H1 (cell line): ENCODE measurements at regions not wholly inside any gene's neighbourhood (a gene's known extent, or its start where the extent isn't known, plus 50 kb on each side); places are given as distances from the start of the nearest gene placed in this dataset.

Source experiments
- CTCF ChIA-PET: fragments of 300-600 bp; sonication (Branson Sonifier 250); formaldehyde crosslinking; loops from one replicate; lab custom pipeline; 2021; ENCODE audit not compliant: partially characterized antibody; lab: Charles Lee
- POLR2A ChIA-PET: fragments of 300-600 bp; sonication (Branson Sonifier 250); formaldehyde crosslinking; loops from one replicate; lab custom pipeline; 2021; ENCODE audit warnings: inconsistent platforms; ENCODE audit not compliant: partially characterized antibody; lab: Charles Lee
- DNase-seq, 2 experiments: peaks; one replicate each; pipeline versions ENCODE4 v3.0.0 to v3.0.0-alpha.2; 2010 to 2022; ENCODE audit warnings: low spot score in 2 of 2, low read depth in 1 of 2, mixed read lengths in 1 of 2
- FAIRE-seq: peaks from 2 replicates; lab custom pipeline; 2011; peaks lifted over from hg19 to GRCh38; lab: Jason Lieb, UNC
- H2AFZ ChIP-seq: 2 replicates; pipeline ENCODE4 v1.8.1; 2012; ENCODE audit warnings: low read length, inconsistent platforms
- H2AK5ac ChIP-seq: 2 replicates; pipeline ENCODE4 v1.6.1; 2013; ENCODE audit warnings: low read depth, low read length
- H2BK120ac ChIP-seq: replicated peaks from 2 replicates; pipeline ENCODE3; 2013; ENCODE audit warnings: low read depth, low read length, inconsistent platforms
- H2BK12ac ChIP-seq: 2 replicates; pipeline ENCODE4 v1.6.1; 2013; ENCODE audit warnings: low read depth, low read length
- H2BK15ac ChIP-seq: 2 replicates; pipeline ENCODE4 v1.6.1; 2013; ENCODE audit warnings: low read length
- H2BK20ac ChIP-seq: 2 replicates; pipeline ENCODE4 v1.6.1; 2013; ENCODE audit warnings: low read length
- H2BK5ac ChIP-seq: 2 replicates; pipeline ENCODE4 v1.6.1; 2013; ENCODE audit warnings: low read depth, low read length
- H3K14ac ChIP-seq: 2 replicates; pipeline ENCODE4 v1.6.1; 2013; ENCODE audit warnings: inconsistent platforms; ENCODE audit not compliant: insufficient read length
- H3K18ac ChIP-seq: 2 replicates; pipeline ENCODE4 v1.6.1; 2013; ENCODE audit warnings: low read length; ENCODE audit errors: extremely low read depth
- H3K23ac ChIP-seq: 2 replicates; pipeline ENCODE4 v1.6.1; 2013; ENCODE audit warnings: inconsistent platforms; ENCODE audit not compliant: insufficient read length
- H3K23me2 ChIP-seq: 2 replicates; pipeline ENCODE4 v1.6.1; 2013; ENCODE audit warnings: low read depth, low read length
- H3K27ac ChIP-seq: 2 replicates; pipeline ENCODE4 v1.6.1; 2011; ENCODE audit warnings: low read depth, low read length, inconsistent platforms
- H3K27me3 ChIP-seq, 4 experiments: replicated peaks in 1 of 4; 1 replicate in 1 of 4; 2 replicates in 3 of 4; pipeline versions ENCODE4 v1.6.1 to v1.8.1; 2011 to 2013; ENCODE audit warnings: low read length in 3 of 4, mild to moderate bottlenecking in 3 of 4, inconsistent platforms in 2 of 4, mixed read lengths in 2 of 4, moderate library complexity in 1 of 4; ENCODE audit not compliant: control insufficient read depth in 3 of 4, insufficient read depth in 3 of 4; ENCODE audit errors: extremely low read depth in 1 of 4
- H3K36me3 ChIP-seq, 4 experiments: 2 replicates each; pipeline versions ENCODE4 v1.6.1 to v1.8.1; 2011 to 2013; ENCODE audit warnings: mild to moderate bottlenecking in 4 of 4, low read length in 3 of 4, moderate library complexity in 2 of 4, control low read depth in 1 of 4, inconsistent platforms in 1 of 4; ENCODE audit not compliant: insufficient read depth in 4 of 4, control insufficient read depth in 2 of 4
- H3K4ac ChIP-seq: replicated peaks from 2 replicates; pipeline ENCODE3; 2013; ENCODE audit warnings: low read length, low read depth, mixed read lengths, inconsistent platforms; ENCODE audit not compliant: insufficient read length
- H3K4me1 ChIP-seq, 4 experiments: replicated peaks in 1 of 4; 1 replicate in 1 of 4; 2 replicates in 3 of 4; pipeline versions ENCODE4 v1.6.1 to v1.8.1; 2011 to 2013; ENCODE audit warnings: low read length in 3 of 4, inconsistent platforms in 2 of 4, mixed read lengths in 1 of 4; ENCODE audit not compliant: insufficient read depth in 4 of 4, control insufficient read depth in 3 of 4
- H3K4me2 ChIP-seq, 2 experiments: 2 replicates each; pipeline versions ENCODE4 v1.6.1 to v1.8.1; 2011 to 2013; ENCODE audit warnings: low read depth in 2 of 2, low read length in 2 of 2, control low read depth in 1 of 2, inconsistent platforms in 1 of 2, mild to moderate bottlenecking in 1 of 2; ENCODE audit not compliant: insufficient read depth in 1 of 2
- H3K4me3 ChIP-seq, 4 experiments: fragments of 200-600, 300-600 bp in 1 of 4; sonication (generic), shearing (Covaris generic), sonication (Bioruptor Twin) in 1 of 4; 2 replicates each; pipeline versions ENCODE4 v1.5.1 to v1.8.1; 2011 to 2016; ENCODE audit warnings: low read length in 4 of 4, low read depth in 3 of 4, control low read depth in 2 of 4, inconsistent platforms in 2 of 4, mild to moderate bottlenecking in 2 of 4, mixed read lengths in 1 of 4, moderate library complexity in 1 of 4; ENCODE audit not compliant: insufficient read depth in 2 of 4; ENCODE audit errors: extremely low read depth in 1 of 4
- H3K56ac ChIP-seq: replicated peaks from 2 replicates; pipeline ENCODE3; 2013; ENCODE audit warnings: low read depth, mild to moderate bottlenecking, mixed read lengths, low read length, inconsistent platforms; ENCODE audit not compliant: insufficient read length
- H3K79me1 ChIP-seq: 2 replicates; pipeline ENCODE4 v1.6.1; 2013; ENCODE audit warnings: low read depth, low read length, control low read depth
- H3K79me2 ChIP-seq, 2 experiments: 2 replicates each; pipeline versions ENCODE4 v1.6.1 to v1.8.1; 2012 to 2013; ENCODE audit warnings: low read length in 2 of 2, mild to moderate bottlenecking in 2 of 2, inconsistent platforms in 1 of 2; ENCODE audit not compliant: insufficient read depth in 2 of 2, control insufficient read depth in 1 of 2
- H3K9ac ChIP-seq, 4 experiments: replicated peaks in 1 of 4; 1 replicate in 1 of 4; 2 replicates in 3 of 4; pipeline versions ENCODE4 v1.6.1 to v1.8.1; 2011 to 2013; ENCODE audit warnings: low read depth in 3 of 4, low read length in 3 of 4, control low read depth in 2 of 4, mild to moderate bottlenecking in 2 of 4, moderate library complexity in 2 of 4, inconsistent platforms in 1 of 4; ENCODE audit errors: extremely low read depth in 1 of 4
- H3K9me3 ChIP-seq, 2 experiments: 2 replicates each; pipeline versions ENCODE4 v1.6.1 to v1.8.1; 2012 to 2013; ENCODE audit warnings: mild to moderate bottlenecking in 2 of 2, moderate library complexity in 2 of 2, control low read depth in 1 of 2, inconsistent platforms in 1 of 2, low read depth in 1 of 2, low read length in 1 of 2, mixed read lengths in 1 of 2; ENCODE audit not compliant: insufficient read depth in 2 of 2
- H4K20me1 ChIP-seq, 2 experiments: replicated peaks in 1 of 2; 2 replicates each; pipeline versions ENCODE3 to v1.8.1; 2011 to 2013; ENCODE audit warnings: inconsistent platforms in 2 of 2, low read length in 2 of 2, mild to moderate bottlenecking in 1 of 2; ENCODE audit not compliant: insufficient read depth in 2 of 2, control insufficient read depth in 1 of 2
- H4K5ac ChIP-seq: 2 replicates; pipeline ENCODE4 v1.6.1; 2013; ENCODE audit warnings: low read length, low read depth, mixed read lengths, inconsistent platforms; ENCODE audit not compliant: insufficient read length
- H4K8ac ChIP-seq: 2 replicates; pipeline ENCODE4 v1.8.0; 2013; ENCODE audit warnings: mild to moderate bottlenecking, moderate library complexity, low read length, inconsistent platforms; ENCODE audit not compliant: insufficient read depth; ENCODE audit errors: extremely low read depth
- H4K91ac ChIP-seq: replicated peaks from 2 replicates; pipeline ENCODE3; 2013; ENCODE audit warnings: low read length, mixed read lengths, inconsistent platforms; ENCODE audit not compliant: insufficient read length
- ATF3 ChIP-seq: IDR thresholded peaks from 2 replicates; pipeline ENCODE4 v1.6.1; 2011; ENCODE audit warnings: low read depth, mild to moderate bottlenecking, low read length; ENCODE audit not compliant: insufficient read depth
- BACH1 ChIP-seq: IDR thresholded peaks from 2 replicates; pipeline ENCODE4 v1.6.1; 2012; ENCODE audit warnings: low read length, improper control_type of control experiment
- CBX8 ChIP-seq: fragments of 300-800, 300-1000 bp; sonication (generic); IDR thresholded peaks from 2 replicates; pipeline ENCODE4 v1.7.1; 2016; ENCODE audit warnings: low read depth, low read length, borderline replicate concordance
- CEBPB ChIP-seq: IDR thresholded peaks from 2 replicates; pipeline ENCODE4 v1.6.1; 2012; ENCODE audit warnings: low read depth, low read length
- CHD1 ChIP-seq: IDR thresholded peaks from 2 replicates; pipeline ENCODE4 v1.6.1; 2012; ENCODE audit warnings: low read depth, low read length, improper control_type of control experiment
- GABPA ChIP-seq: IDR thresholded peaks from 2 replicates; pipeline ENCODE4 v1.6.1; 2011; ENCODE audit warnings: mild to moderate bottlenecking, low read length, moderate library complexity, borderline replicate concordance; ENCODE audit not compliant: insufficient read depth
- JUND ChIP-seq: IDR thresholded peaks from 2 replicates; pipeline ENCODE4 v1.6.1; 2011; ENCODE audit warnings: mild to moderate bottlenecking, improper control_type of control experiment, low read length
- MAX ChIP-seq: IDR thresholded peaks from 2 replicates; pipeline ENCODE4 v1.6.1; 2012; ENCODE audit warnings: inconsistent platforms
- RAD21 ChIP-seq, 2 experiments: IDR thresholded peaks in 1 of 2; conservative IDR thresholded peaks in 1 of 2; 2 replicates each; pipeline ENCODE4 v1.6.1; 2011; ENCODE audit warnings: low read depth in 2 of 2, low read length in 2 of 2, improper control_type of control experiment in 1 of 2, inconsistent platforms in 1 of 2, mild to moderate bottlenecking in 1 of 2, moderate library complexity in 1 of 2
- SAP30 ChIP-seq: fragments of 300-600 bp; sonication (generic); IDR thresholded peaks from 2 replicates; pipeline ENCODE4 v1.7.1; 2012; ENCODE audit warnings: low read length, moderate library complexity, mild to moderate bottlenecking, inconsistent platforms; ENCODE audit not compliant: insufficient read depth, insufficient replicate concordance
- SIN3A ChIP-seq, 2 experiments: IDR thresholded peaks in 1 of 2; conservative IDR thresholded peaks in 1 of 2; 2 replicates each; pipeline ENCODE4 v1.6.1; 2011 to 2012; ENCODE audit warnings: low read length in 2 of 2, improper control_type of control experiment in 1 of 2, low read depth in 1 of 2, mild to moderate bottlenecking in 1 of 2
- SP2 ChIP-seq: IDR thresholded peaks from 2 replicates; pipeline ENCODE4 v1.6.1; 2012; ENCODE audit warnings: mild to moderate bottlenecking, low read length, inconsistent platforms
- SRF ChIP-seq: IDR thresholded peaks from 2 replicates; pipeline ENCODE4 v1.6.1; 2011; ENCODE audit warnings: mild to moderate bottlenecking, low read depth, low read length, moderate library complexity
- ZNF274 ChIP-seq: IDR thresholded peaks from 2 replicates; pipeline ENCODE4 v1.7.0; 2012; ENCODE audit warnings: low read length, borderline replicate concordance; ENCODE audit errors: extremely low read depth
- WGBS, 2 experiments: shearing (Covaris generic) in 1 of 2; methylation state at CpG; one replicate each; pipeline versions ENCODE4 v1.1.6 to v1.1.7; 2013 to 2015; ENCODE audit warnings: low lambda C conversion rate in 2 of 2, mixed read lengths in 2 of 2, inconsistent platforms in 1 of 2, low coverage in 1 of 2, missing lambda C conversion rate in 1 of 2; ENCODE audit not compliant: insufficient replicate concordance in 2 of 2, insufficient coverage in 1 of 2, insufficient read length in 1 of 2; ENCODE audit errors: extremely low coverage in 1 of 2, missing lambda C conversion rate in 1 of 2; 5-methylcytosine and 5-hydroxymethylcytosine counted together

GRCh38 chr10:71011141-71011540, 122.8 kb upstream of the PCBD1 start:
- no peak overlapping the region for H3K9ac ChIP-seq
- no peak overlapping the region for H3K18ac ChIP-seq
- TF ChIP-seq ATF3 (no peak), MAX (no peak), ZNF274 (no peak), JUND (no peak), SP2 (no peak), SIN3A (conservative IDR thresholded peaks at IDR 0.05 in 1 of 2, IDR thresholded peaks at IDR 0.05 in 1 of 2; ENCODE audit: low read depth in 1 of 2, low read length in 2 of 2) (no peak), SAP30 (no peak), GABPA (no peak), CEBPB (no peak), BACH1 (no peak), CHD1 (no peak), CBX8 (no peak), SRF (no peak), RAD21 (IDR thresholded peaks at IDR 0.05 in 1 of 2, conservative IDR thresholded peaks at IDR 0.05 in 1 of 2; ENCODE audit: low read depth in 2 of 2, low read length in 2 of 2) (no peak)
- no peak overlapping the region for H4K91ac ChIP-seq
- H2BK20ac ChIP-seq: no peak overlapping the region
- no peak overlapping the region for H3K27ac ChIP-seq
- H3K79me2 ChIP-seq: no peaks in the 10 kb centered on the region
- H3K56ac ChIP-seq: no peak overlapping the region
- DNase-seq: no peak
- H3K4ac ChIP-seq: no peak overlapping the region
- no peak overlapping the region for H3K4me3 ChIP-seq
- H2AFZ ChIP-seq: no peak overlapping the region
- no peak overlapping the region for H2BK15ac ChIP-seq
- no peak overlapping the region for H2BK120ac ChIP-seq
- no peak overlapping the region for H3K14ac ChIP-seq
- H3K23ac ChIP-seq: no peak overlapping the region
- H4K8ac ChIP-seq: no peak overlapping the region
- no peak overlapping the region for H3K4me2 ChIP-seq
- peaks cover 2% of the 10 kb centered on the region; the same call in 1 of the 2 replicates for H3K23me2 ChIP-seq
- no peak overlapping the region; the same call in 1 of the 2 replicates for H2BK12ac ChIP-seq
- no peak overlapping the region for H2BK5ac ChIP-seq
- peaks cover 0 to 5% (median 2%) of the 10 kb centered on the region in 4 experiments; a peak in 6 of 7 replicates for H3K4me1 ChIP-seq
- no peaks in the 10 kb centered on the region for H4K20me1 ChIP-seq
- H3K9me3 ChIP-seq: no peaks in the 10 kb centered on the region
- no peak for FAIRE-seq
- WGBS, 2 experiments: 82% methylated on average over 2 of the region's 3 CpGs; no CpG with 5 or more reads in 1 of the 2 experiments
- no peak overlapping the region for H4K5ac ChIP-seq
- POLR2A ChIA-PET: no interaction called here
- no peaks in the 10 kb centered on the region for H3K36me3 ChIP-seq
- CTCF ChIA-PET: interaction anchor here (0.5 to 3.9 kb wide), 21 partner anchors 16 to 304 kb away, joined by 3 to 22 read pairs (median 4); no protein-coding TSS in a partner anchor
- no peaks in the 10 kb centered on the region for H3K79me1 ChIP-seq
- no peaks in the 10 kb centered on the region; a peak in 1 of 7 replicates for H3K27me3 ChIP-seq
- no peak overlapping the region for H2AK5ac ChIP-seq
